Neuronal stem cell (in vitro differentiated cells): ENCODE measurements at regions not wholly inside any gene's neighbourhood (a gene's known extent, or its start where the extent isn't known, plus 50 kb on each side); places are given as distances from the start of the nearest gene placed in this dataset.
"Not testable (repeated sequence)": the region's sequence is repeated elsewhere in the genome, so short reads cannot be mapped to it uniquely, and the experiment has no call there.

Source experiments
- DNase-seq: peaks from one replicate; pipeline ENCODE4 v3.0.0-alpha.2; 2013; ENCODE audit warnings: low spot score
- H2AFZ ChIP-seq: one replicate; pipeline ENCODE4 v1.6.1; 2013; ENCODE audit warnings: mild to moderate bottlenecking, low read length, inconsistent platforms
- H2AK5ac ChIP-seq: 2 replicates; pipeline ENCODE4 v1.6.1; 2013; ENCODE audit warnings: low read depth, mild to moderate bottlenecking, inconsistent platforms, low read length, moderate library complexity, mixed read lengths
- H2BK120ac ChIP-seq: 2 replicates; pipeline ENCODE4 v1.6.1; 2013; ENCODE audit warnings: low read depth, mild to moderate bottlenecking, inconsistent platforms, low read length, moderate library complexity, mixed read lengths
- H2BK12ac ChIP-seq: one replicate; pipeline ENCODE4 v1.6.1; 2013; ENCODE audit warnings: low read length, inconsistent platforms
- H2BK15ac ChIP-seq: 2 replicates; pipeline ENCODE4 v1.6.1; 2013; ENCODE audit warnings: mild to moderate bottlenecking, low read length, inconsistent platforms, mixed read lengths
- H2BK5ac ChIP-seq: one replicate; pipeline ENCODE4 v1.6.1; 2013; ENCODE audit warnings: inconsistent platforms, mild to moderate bottlenecking, low read length, moderate library complexity
- H3K14ac ChIP-seq: one replicate; pipeline ENCODE4 v1.6.1; 2013; ENCODE audit warnings: low read length, inconsistent platforms
- H3K18ac ChIP-seq: 2 replicates; pipeline ENCODE4 v1.6.1; 2013; ENCODE audit warnings: low read length, inconsistent platforms
- H3K23ac ChIP-seq: 2 replicates; pipeline ENCODE4 v1.6.1; 2013; ENCODE audit warnings: low read depth, mild to moderate bottlenecking, mixed read lengths, low read length, inconsistent platforms; ENCODE audit not compliant: poor library complexity
- H3K27ac ChIP-seq: replicated peaks from 3 replicates; pipeline ENCODE4 v1.5.1; 2013; ENCODE audit warnings: low read length, inconsistent platforms
- H3K27me3 ChIP-seq, 3 experiments: 2 replicates each; pipeline ENCODE4 v1.6.1; 2013; ENCODE audit warnings: low read length in 3 of 3, mild to moderate bottlenecking in 2 of 3, inconsistent platforms in 1 of 3, low read depth in 1 of 3, mixed read lengths in 1 of 3, moderate library complexity in 1 of 3; ENCODE audit not compliant: control insufficient read depth in 3 of 3, insufficient read depth in 3 of 3
- H3K36me3 ChIP-seq, 2 donors: replicated peaks in 1 of 2; 2 replicates each; pipeline ENCODE4 v1.6.1; 2013; ENCODE audit warnings: low read length in 2 of 2; ENCODE audit not compliant: control insufficient read depth in 2 of 2, insufficient read depth in 2 of 2
- H3K4ac ChIP-seq: 2 replicates; pipeline ENCODE4 v1.6.1; 2013; ENCODE audit warnings: inconsistent platforms, mild to moderate bottlenecking, low read length, moderate library complexity
- H3K4me1 ChIP-seq, 2 donors: 1 replicate in 1 of 2; 2 replicates in 1 of 2; pipeline ENCODE4 v1.6.1; 2013; ENCODE audit warnings: low read length in 2 of 2, low read depth in 1 of 2; ENCODE audit not compliant: control insufficient read depth in 2 of 2, insufficient read depth in 1 of 2
- H3K4me2 ChIP-seq: one replicate; pipeline ENCODE4 v1.6.1; 2013; ENCODE audit warnings: mild to moderate bottlenecking, low read length, inconsistent platforms; ENCODE audit not compliant: insufficient read depth, poor library complexity, severe bottlenecking
- H3K4me3 ChIP-seq, 2 donors: 2 replicates each; pipeline ENCODE4 v1.5.1; 2013; ENCODE audit warnings: low read length in 2 of 2, mild to moderate bottlenecking in 2 of 2, inconsistent platforms in 1 of 2, moderate library complexity in 1 of 2
- H3K79me1 ChIP-seq: one replicate; pipeline ENCODE4 v1.6.1; 2013; ENCODE audit warnings: low read depth, mild to moderate bottlenecking, inconsistent platforms, low read length, moderate library complexity
- H3K9ac ChIP-seq: one replicate; pipeline ENCODE4 v1.6.1; 2013; ENCODE audit warnings: mild to moderate bottlenecking, low read depth, low read length, inconsistent platforms; ENCODE audit not compliant: poor library complexity
- H3K9me3 ChIP-seq, 2 donors: replicated peaks in 1 of 2; 2 replicates each; pipeline versions ENCODE3 to v1.6.1; 2013; ENCODE audit warnings: low read length in 2 of 2, mild to moderate bottlenecking in 2 of 2, inconsistent platforms in 1 of 2, low read depth in 1 of 2, mixed read lengths in 1 of 2, moderate library complexity in 1 of 2; ENCODE audit not compliant: control insufficient read depth in 2 of 2, insufficient read depth in 1 of 2
- H4K8ac ChIP-seq: one replicate; pipeline ENCODE4 v1.6.1; 2013; ENCODE audit warnings: low read depth, mild to moderate bottlenecking, inconsistent platforms, low read length, moderate library complexity
- H4K91ac ChIP-seq: one replicate; pipeline ENCODE4 v1.6.1; 2013; ENCODE audit warnings: low read length, low read depth, mild to moderate bottlenecking, inconsistent platforms; ENCODE audit not compliant: poor library complexity
- WGBS, 2 donors: extraction: QIAGEN DNeasy Blood & Tissue Kit; methylation state at CpG; one replicate each; pipeline ENCODE4 v1.1.7; 2013; ENCODE audit warnings: missing lambda C conversion rate in 2 of 2, mixed read lengths in 1 of 2; ENCODE audit not compliant: insufficient read length in 2 of 2, insufficient replicate concordance in 1 of 2; ENCODE audit errors: extremely low coverage in 2 of 2; 5-methylcytosine and 5-hydroxymethylcytosine counted together

DNA sequence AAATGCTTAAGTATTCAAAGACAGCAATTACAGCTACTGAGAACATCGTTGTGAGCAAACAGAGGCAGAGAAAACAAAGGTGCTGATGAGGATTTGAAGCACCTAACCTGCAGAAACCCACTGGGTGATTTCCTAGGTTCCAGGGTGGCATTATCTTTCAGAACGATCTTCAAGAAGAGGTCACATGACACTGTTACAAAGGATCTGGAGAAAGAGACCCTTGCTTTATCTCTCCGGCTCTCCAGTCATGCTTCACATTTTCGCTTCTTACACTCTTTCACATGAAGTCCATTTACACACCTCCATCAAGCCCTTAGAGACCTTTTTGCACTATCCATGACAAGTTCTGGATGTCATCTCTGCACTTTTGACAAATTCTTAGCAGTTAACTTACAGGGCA, 70.8 kb downstream of the GOLGA8B start:
- H2BK12ac ChIP-seq: no peak overlapping the region
- H2BK120ac ChIP-seq: no peak overlapping the region
- no peak overlapping the region for H4K8ac ChIP-seq
- H3K4ac ChIP-seq: no peak overlapping the region
- H3K14ac ChIP-seq: no peak overlapping the region
- no peak overlapping the region for H2BK15ac ChIP-seq
- no peak overlapping the region for H3K27ac ChIP-seq
- H3K4me2 ChIP-seq: no peak overlapping the region
- no peaks in the 10 kb centered on the region for H3K4me1 ChIP-seq
- DNase-seq: no peak
- no peaks in the 10 kb centered on the region for H3K79me1 ChIP-seq
- H2AK5ac ChIP-seq: no peak overlapping the region
- H3K9me3 ChIP-seq: no peaks in the 10 kb centered on the region
- no peak overlapping the region for H3K18ac ChIP-seq
- peaks cover 6 to 69% (median 42%) of the 10 kb centered on the region in 3 experiments for H3K27me3 ChIP-seq
- no peak overlapping the region for H2BK5ac ChIP-seq
- no peak overlapping the region for H2AFZ ChIP-seq
- no peak overlapping the region for H3K9ac ChIP-seq
- H3K23ac ChIP-seq: no peak overlapping the region
- WGBS, 2 donors: no CpG with 5 or more reads among the region's 4 CpGs
- no peaks in the 10 kb centered on the region for H3K36me3 ChIP-seq
- H3K4me3 ChIP-seq: no peak overlapping the region
- no peak overlapping the region for H4K91ac ChIP-seq

DNA sequence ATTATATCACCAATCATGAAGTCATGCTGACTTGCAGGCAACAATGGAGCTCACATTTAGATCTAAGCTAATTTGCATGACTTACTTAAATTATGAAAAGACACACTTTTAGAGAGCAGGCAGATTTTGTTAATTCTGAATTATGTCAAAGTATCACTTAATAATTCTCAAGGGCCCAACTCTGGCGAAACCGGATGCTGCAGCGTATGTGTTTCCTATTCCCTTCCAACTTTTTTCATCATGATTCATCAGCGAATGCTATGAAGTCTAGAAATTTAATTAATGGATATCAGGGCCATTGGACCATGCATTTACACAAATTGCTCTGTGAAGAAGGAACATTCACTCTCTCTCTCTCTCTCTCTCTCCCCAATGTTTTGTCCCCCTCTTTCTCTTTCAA, 63.5 kb upstream of the GOLGA8A start:
- no CpG with 5 or more reads among the region's 4 CpGs for WGBS, 2 donors
- Histone ChIP-seq H2BK120ac (no peak overlapping the region), H2BK15ac (no peak overlapping the region), H3K4me2 (no peak overlapping the region), H3K27ac (no peak overlapping the region), H3K79me1 (no peaks in the 10 kb centered on the region), H4K91ac (no peak overlapping the region), H3K4me3 (no peak overlapping the region), H3K9me3 (no peaks in the 10 kb centered on the region), H4K8ac (no peak overlapping the region), H3K4me1 (no peaks in the 10 kb centered on the region), H3K23ac (no peak overlapping the region), H3K18ac (no peak overlapping the region), H2AK5ac (no peak overlapping the region), H3K4ac (no peak overlapping the region), H2BK12ac (no peak overlapping the region), H3K27me3 (peaks cover 0 to 48% (median 8%) of the 10 kb centered on the region in 3 experiments), H3K9ac (no peak overlapping the region), H3K36me3 (no peaks in the 10 kb centered on the region), H3K14ac (no peak overlapping the region), H2AFZ (no peak overlapping the region), H2BK5ac (no peak overlapping the region)
- DNase-seq: no peak

DNA sequence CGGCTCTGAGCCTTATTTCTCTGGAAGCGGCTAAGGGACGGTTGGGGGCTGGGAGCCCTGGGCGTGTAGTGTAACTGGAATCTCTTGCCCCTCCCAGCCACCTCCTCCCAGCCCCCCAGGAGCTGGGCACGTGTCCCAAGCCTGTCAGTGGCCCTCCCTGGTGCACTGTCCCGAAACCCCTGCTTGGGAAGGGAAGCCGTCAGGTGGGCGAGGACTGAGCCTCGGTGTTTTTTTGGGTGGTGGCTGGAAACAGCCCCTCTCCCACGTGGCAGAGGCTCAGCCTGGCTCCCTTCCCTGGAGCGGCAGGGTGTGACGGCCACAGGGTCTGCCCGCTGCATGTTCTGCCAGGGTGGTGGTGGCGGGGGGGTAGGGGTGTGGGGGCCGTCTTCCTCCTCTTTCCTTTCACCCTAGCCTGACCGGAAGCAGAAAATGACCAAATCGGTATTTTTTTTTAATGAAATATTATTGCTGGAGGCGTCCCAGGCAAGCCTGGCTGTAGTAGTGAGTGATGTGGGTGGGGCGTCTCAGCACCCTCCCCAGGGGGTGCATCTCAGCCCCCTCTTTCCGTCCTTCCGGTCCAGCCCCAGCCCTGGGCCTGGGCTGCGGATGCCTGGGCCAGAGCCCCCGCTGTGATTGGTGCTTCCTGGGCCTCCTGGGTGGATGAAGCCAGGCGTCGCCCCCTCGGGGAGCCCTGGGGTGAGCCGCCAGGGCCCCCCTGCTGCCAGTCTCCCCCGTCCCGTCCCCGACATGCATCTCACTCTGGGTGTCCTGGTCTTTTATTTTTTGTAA, 58.8 kb upstream of the GOLGA8A start:
- H3K36me3 ChIP-seq: no peaks in the 10 kb centered on the region
- no peak overlapping the region for H3K27ac ChIP-seq
- no peak overlapping the region for H2AFZ ChIP-seq
- peaks cover 16 to 84% (median 40%) of the 10 kb centered on the region in 3 experiments for H3K27me3 ChIP-seq
- DNase-seq: no peak
- H2BK120ac ChIP-seq: no peak overlapping the region
- H2BK12ac ChIP-seq: no peak overlapping the region
- no peak overlapping the region for H4K91ac ChIP-seq
- no peak overlapping the region for H3K4ac ChIP-seq
- H3K4me2 ChIP-seq: no peak overlapping the region
- no peak overlapping the region for H2BK15ac ChIP-seq
- no peak overlapping the region for H2AK5ac ChIP-seq
- no peak overlapping the region for H3K18ac ChIP-seq
- H4K8ac ChIP-seq: no peak overlapping the region
- no peaks in the 10 kb centered on the region for H3K4me1 ChIP-seq
- H3K23ac ChIP-seq: no peak overlapping the region
- no peaks in the 10 kb centered on the region for H3K79me1 ChIP-seq
- H3K4me3 ChIP-seq: no peak overlapping the region
- no peak overlapping the region for H2BK5ac ChIP-seq
- no peak overlapping the region for H3K14ac ChIP-seq
- no peak overlapping the region for H3K9ac ChIP-seq
- peaks cover 7 to 14% of the 10 kb centered on the region in 2 donors for H3K9me3 ChIP-seq
- WGBS, 2 donors: no CpG with 5 or more reads among the region's 30 CpGs

DNA sequence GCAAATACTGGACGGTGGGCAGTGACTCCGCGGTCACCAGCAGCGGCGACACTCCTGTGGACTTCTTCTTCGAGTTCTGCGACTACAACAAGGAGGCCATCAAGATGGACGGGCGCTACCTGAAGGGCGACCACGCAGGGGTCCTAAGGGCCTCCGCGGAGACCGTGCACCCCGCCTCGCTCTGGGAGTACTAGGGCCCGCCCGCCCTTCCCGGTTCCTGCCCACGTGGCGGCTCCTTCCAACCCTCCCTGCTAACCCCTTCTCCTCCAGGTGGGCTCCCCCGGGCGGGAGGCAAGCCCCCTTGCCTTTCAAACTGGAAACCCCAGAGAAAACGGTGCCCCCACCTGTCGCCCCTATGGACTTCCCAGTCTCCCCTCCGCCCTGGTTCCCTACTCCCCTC, 58.1 kb upstream of the GOLGA8A start:
- not testable (repeated sequence) for H2BK15ac ChIP-seq, DNase-seq, H2BK5ac ChIP-seq, H3K4me2 ChIP-seq, H3K18ac ChIP-seq, H2BK120ac ChIP-seq, H4K8ac ChIP-seq, H3K4ac ChIP-seq, H4K91ac ChIP-seq, H3K4me3 ChIP-seq, H3K27ac ChIP-seq, H3K9ac ChIP-seq, H2AK5ac ChIP-seq, H3K14ac ChIP-seq, H2AFZ ChIP-seq, H3K23ac ChIP-seq, H3K79me1 ChIP-seq, H3K4me1 ChIP-seq, H3K36me3 ChIP-seq, H2BK12ac ChIP-seq
- Histone ChIP-seq H3K9me3 (peaks cover 7 to 17% of the 10 kb centered on the region in 2 donors), H3K27me3 (peaks cover 16 to 86% (median 43%) of the 10 kb centered on the region in 3 experiments)
- no CpG with 5 or more reads among the region's 26 CpGs for WGBS, 2 donors
